Fibroblast of skin of left quadriceps (primary cell): ENCODE measurements at regions not wholly inside any gene's neighbourhood (a gene's known extent, or its start where the extent isn't known, plus 50 kb on each side); places are given as distances from the start of the nearest gene placed in this dataset.
"Not testable (repeated sequence)": the region's sequence is repeated elsewhere in the genome, so short reads cannot be mapped to it uniquely, and the experiment has no call there.

ENCODE experiments used
- DNase-seq, 2 experiments: peaks; one replicate each; pipeline ENCODE4 v3.0.0-alpha.2; 2013; ENCODE audit warnings: low read depth in 2 of 2

- DNase-seq = no peak
Observed at GRCh38 chrX:34270434-34270833, 138.3 kb upstream of the FAM47A start.

- DNase-seq = no peak
Observed at GRCh38 chrX:34238896-34239295, 106.8 kb upstream of the FAM47A start.

- not testable (repeated sequence) for DNase-seq
Observed at GRCh38 chrX:34230156-34230555, 98.0 kb upstream of the FAM47A start.

- no peak for DNase-seq
Observed at GRCh38 chrX:34227804-34228203, 95.7 kb upstream of the FAM47A start.

GRCh38 chrX:34223574-34223973 is 91.5 kb upstream of the FAM47A start:
- DNase-seq = no peak

- no peak for DNase-seq
Observed at GRCh38 chrX:34218063-34218462, 85.9 kb upstream of the FAM47A start.

- DNase-seq = no peak
Observed at GRCh38 chrX:34197946-34198345, 65.8 kb upstream of the FAM47A start.
